Testis (tissue), 2 donors: ENCODE measurements at regions not wholly inside any gene's neighbourhood (a gene's known extent, or its start where the extent isn't known, plus 50 kb on each side); places are given as distances from the start of the nearest gene placed in this dataset.

Experiments
- POLR2A ChIP-seq: fragments of 450-650 bp; IDR thresholded peaks from one replicate; pipeline ENCODE4 v1.6.1; 2017; ENCODE audit warnings: antibody characterized with exemption, mild to moderate bottlenecking, moderate library complexity
- TF ChIP-seq, protein P1 (sequence below), 3 experiments: fragments of 450-650 bp in 2 of 3; fragments of 200-600 bp in 1 of 3; sonication (generic) in 1 of 3; IDR thresholded peaks; one replicate each; pipeline ENCODE4 v1.5.1; 2016 to 2019; ENCODE audit warnings: antibody characterized with exemption in 3 of 3, mild to moderate bottlenecking in 2 of 3, moderate library complexity in 1 of 3

DNA sequence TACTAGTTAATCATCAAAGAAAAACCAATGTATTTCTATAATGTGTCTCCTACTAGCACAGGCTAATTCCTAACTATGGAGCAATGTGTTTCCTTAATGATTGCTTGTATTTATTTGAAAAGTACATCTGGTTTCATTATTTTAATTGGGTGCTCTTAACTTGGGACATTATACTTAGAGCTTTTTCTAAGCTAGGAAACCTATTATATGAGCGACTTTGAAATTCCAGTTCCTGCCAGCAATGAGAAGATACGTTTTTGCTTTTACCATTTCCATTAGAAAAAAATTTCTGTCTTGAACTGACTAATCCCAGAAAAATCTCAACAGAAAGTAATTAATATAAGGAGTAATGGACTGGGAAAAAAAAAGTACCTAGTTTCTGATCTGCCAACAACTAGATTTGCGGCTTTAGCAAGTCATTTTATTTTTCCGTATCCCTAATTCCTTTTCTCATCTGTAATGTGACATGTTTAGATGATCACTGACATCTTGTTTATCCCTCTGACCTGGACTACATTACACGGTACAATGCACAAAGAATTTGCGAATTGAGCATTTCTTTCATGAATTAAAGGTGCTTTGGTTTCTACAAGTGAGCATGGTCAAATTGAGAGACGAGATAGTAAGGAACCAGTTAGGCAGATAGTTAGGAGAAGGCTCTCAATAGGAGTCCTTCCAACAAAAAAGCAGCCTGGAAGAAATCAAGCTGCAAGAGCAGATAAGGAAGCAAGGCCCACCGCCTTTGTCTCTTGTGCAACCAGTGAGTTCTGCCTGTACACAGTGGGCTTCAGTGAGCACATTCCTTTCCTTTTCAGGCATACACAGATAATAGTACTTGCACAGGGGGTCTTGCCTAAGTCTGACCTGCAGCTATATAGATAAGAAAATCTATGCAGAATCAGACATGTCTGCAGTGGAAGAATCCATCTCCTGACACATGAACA, 1765.0 kb upstream of the FLRT2 start:
- TF ChIP-seq, protein P1, sequence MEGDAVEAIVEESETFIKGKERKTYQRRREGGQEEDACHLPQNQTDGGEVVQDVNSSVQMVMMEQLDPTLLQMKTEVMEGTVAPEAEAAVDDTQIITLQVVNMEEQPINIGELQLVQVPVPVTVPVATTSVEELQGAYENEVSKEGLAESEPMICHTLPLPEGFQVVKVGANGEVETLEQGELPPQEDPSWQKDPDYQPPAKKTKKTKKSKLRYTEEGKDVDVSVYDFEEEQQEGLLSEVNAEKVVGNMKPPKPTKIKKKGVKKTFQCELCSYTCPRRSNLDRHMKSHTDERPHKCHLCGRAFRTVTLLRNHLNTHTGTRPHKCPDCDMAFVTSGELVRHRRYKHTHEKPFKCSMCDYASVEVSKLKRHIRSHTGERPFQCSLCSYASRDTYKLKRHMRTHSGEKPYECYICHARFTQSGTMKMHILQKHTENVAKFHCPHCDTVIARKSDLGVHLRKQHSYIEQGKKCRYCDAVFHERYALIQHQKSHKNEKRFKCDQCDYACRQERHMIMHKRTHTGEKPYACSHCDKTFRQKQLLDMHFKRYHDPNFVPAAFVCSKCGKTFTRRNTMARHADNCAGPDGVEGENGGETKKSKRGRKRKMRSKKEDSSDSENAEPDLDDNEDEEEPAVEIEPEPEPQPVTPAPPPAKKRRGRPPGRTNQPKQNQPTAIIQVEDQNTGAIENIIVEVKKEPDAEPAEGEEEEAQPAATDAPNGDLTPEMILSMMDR (IDR thresholded peaks at IDR 0.05) = no peak
- no peak for TF ChIP-seq POLR2A
